Heart left ventricle (tissue), 13 donors: ENCODE measurements at regions not wholly inside any gene's neighbourhood (a gene's known extent, or its start where the extent isn't known, plus 50 kb on each side); places are given as distances from the start of the nearest gene placed in this dataset.

Experiments used
- POLR2A ChIP-seq, 2 donors: fragments of 450-650 bp; IDR thresholded peaks; one replicate each; pipeline ENCODE4 v1.6.1; 2017; ENCODE audit warnings: antibody characterized with exemption in 2 of 2, mild to moderate bottlenecking in 2 of 2, moderate library complexity in 2 of 2
- TF ChIP-seq, protein P1 (sequence below), 12 donors: fragments of 200-600 bp; sonication (generic) in 4 of 12; IDR thresholded peaks; one replicate each; pipeline versions ENCODE4 v1.5.0 to v1.8.0; 2018 to 2022; ENCODE audit warnings: antibody characterized with exemption in 12 of 12, mild to moderate bottlenecking in 5 of 12
- donor health status: ischemic (EF 13 %, LVEDD 7.1; RV severe dilation, severe dysfunction).
- donor health status: DM: no; HTN: yes; CAD: no.
- donor health status: DM: no; HTN: no; CAD: no.
- donor health status: ischemic (EF 25% LVEDD 6.9; RV normal size, moderate dysfunction).
- donor health status: ischemic (EF 25% LVEDD 5.7; RV mildly dilated, moderate dysfunction).
- donor health status: ischemic (EF 35%, LVEDD 5.7; RV mildly dilated, moderate dysfunction).
- donor health status: nonischemic (EF 11% LVEDD 7.7; RV severe dilation, severe dysfunction).
- donor health status: DM: yes; HTN: yes; CAD: no.
- donor health status: PGD.
- donor health status: ischemic (EF 29% LVEDD 5.4; RV normal size, mild dysfunction).
- donor health status: nonischemic (EF 23%, LVEDD 6.1; RV moderate dilation, normal function).

- no peak for TF ChIP-seq POLR2A (IDR thresholded peaks at IDR 0.05)
- TF ChIP-seq, protein P1, sequence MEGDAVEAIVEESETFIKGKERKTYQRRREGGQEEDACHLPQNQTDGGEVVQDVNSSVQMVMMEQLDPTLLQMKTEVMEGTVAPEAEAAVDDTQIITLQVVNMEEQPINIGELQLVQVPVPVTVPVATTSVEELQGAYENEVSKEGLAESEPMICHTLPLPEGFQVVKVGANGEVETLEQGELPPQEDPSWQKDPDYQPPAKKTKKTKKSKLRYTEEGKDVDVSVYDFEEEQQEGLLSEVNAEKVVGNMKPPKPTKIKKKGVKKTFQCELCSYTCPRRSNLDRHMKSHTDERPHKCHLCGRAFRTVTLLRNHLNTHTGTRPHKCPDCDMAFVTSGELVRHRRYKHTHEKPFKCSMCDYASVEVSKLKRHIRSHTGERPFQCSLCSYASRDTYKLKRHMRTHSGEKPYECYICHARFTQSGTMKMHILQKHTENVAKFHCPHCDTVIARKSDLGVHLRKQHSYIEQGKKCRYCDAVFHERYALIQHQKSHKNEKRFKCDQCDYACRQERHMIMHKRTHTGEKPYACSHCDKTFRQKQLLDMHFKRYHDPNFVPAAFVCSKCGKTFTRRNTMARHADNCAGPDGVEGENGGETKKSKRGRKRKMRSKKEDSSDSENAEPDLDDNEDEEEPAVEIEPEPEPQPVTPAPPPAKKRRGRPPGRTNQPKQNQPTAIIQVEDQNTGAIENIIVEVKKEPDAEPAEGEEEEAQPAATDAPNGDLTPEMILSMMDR (IDR thresholded peaks at IDR 0.05), result no peak
Measured at GRCh38 chr2:52955079-52955478, 812.5 kb upstream of the CHAC2 start.
